A673 (cell line): ENCODE measurements at regions not wholly inside any gene's neighbourhood (a gene's known extent, or its start where the extent isn't known, plus 50 kb on each side); places are given as distances from the start of the nearest gene placed in this dataset.

Source experiments
- BruUV-seq: library from RNA; stranded (reverse); fragments of 400-500 nt; replicated peaks from 2 replicates; lab custom pipeline; 2021; lab: Mats Ljungman, UMichigan
- CTCF ChIA-PET: fragments of 300-600 bp; sonication (Branson Sonifier 250); formaldehyde crosslinking; loops from one replicate; lab custom pipeline; 2022; ENCODE audit warnings: antibody characterized with exemption; lab: Charles Lee
- POLR2A ChIA-PET: fragments of 300-600 bp; sonication (Branson Sonifier 250); formaldehyde crosslinking; loops from one replicate; lab custom pipeline; 2022; ENCODE audit warnings: antibody characterized with exemption; ENCODE audit not compliant: low non-redundant PET; lab: Charles Lee
- DNase-seq: peaks from one replicate; pipeline ENCODE4 v3.0.0-alpha.2; 2015; ENCODE audit warnings: low spot score
- H3K27ac ChIP-seq: fragments of 200-600 bp; sonication (generic); 2 replicates; pipeline ENCODE4 v1.5.1; 2016; ENCODE audit warnings: mixed run types, low read depth, mild to moderate bottlenecking, mixed read lengths, antibody characterized with exemption, low read length; ENCODE audit not compliant: poor library complexity, severe bottlenecking
- H3K27me3 ChIP-seq: fragments of 200-600 bp; sonication (generic); replicated peaks from 2 replicates; pipeline ENCODE4 v1.6.1; 2017; ENCODE audit warnings: mixed run types, low read depth, mild to moderate bottlenecking, mixed read lengths, antibody characterized with exemption, low read length; ENCODE audit not compliant: insufficient read depth, poor library complexity
- H3K36me3 ChIP-seq: fragments of 200-600 bp; sonication (generic); 2 replicates; pipeline ENCODE4 v1.6.1; 2016; ENCODE audit warnings: mixed run types, mild to moderate bottlenecking, mixed read lengths, antibody characterized with exemption, low read length; ENCODE audit not compliant: insufficient read depth, poor library complexity, severe bottlenecking
- H3K4me1 ChIP-seq: fragments of 200-600 bp; sonication (generic); 2 replicates; pipeline ENCODE4 v1.6.1; 2017; ENCODE audit warnings: mixed run types, mild to moderate bottlenecking, mixed read lengths, antibody characterized with exemption, low read length; ENCODE audit not compliant: insufficient read depth, poor library complexity, severe bottlenecking
- H3K4me3 ChIP-seq: fragments of 200-600 bp; sonication (generic); 2 replicates; pipeline ENCODE4 v1.5.1; 2016; ENCODE audit warnings: low read depth, mixed run types, mild to moderate bottlenecking, mixed read lengths, low read length; ENCODE audit not compliant: poor library complexity, severe bottlenecking
- H3K9me3 ChIP-seq: fragments of 200-600 bp; sonication (generic); 2 replicates; pipeline ENCODE4 v1.6.1; 2016; ENCODE audit warnings: mixed run types, low read depth, mild to moderate bottlenecking, mixed read lengths, antibody characterized with exemption, low read length; ENCODE audit not compliant: poor library complexity, severe bottlenecking
- EZH2 ChIP-seq: fragments of 200-600 bp; sonication (generic); IDR thresholded peaks from 2 replicates; pipeline ENCODE4 v1.6.1; 2017; ENCODE audit warnings: borderline replicate concordance, low read depth, mild to moderate bottlenecking, mixed read lengths, antibody characterized with exemption, low read length; ENCODE audit not compliant: poor library complexity, severe bottlenecking
- intact Hi-C: fragments of 100-400 bp; cut with micrococcal nuclease; formaldehyde crosslinking; loops from one replicate; pipeline ENCODE4 v1.10.0; 2022; ENCODE audit not compliant: unreplicated experiment
- TF ChIP-seq, protein P1 (sequence below): fragments of 300-800, 200-600 bp; sonication (generic); conservative IDR thresholded peaks from 2 replicates; pipeline ENCODE4 v1.5.1; 2017; ENCODE audit warnings: low read depth, mild to moderate bottlenecking, antibody characterized with exemption, low read length, moderate library complexity, mixed read lengths

DNA sequence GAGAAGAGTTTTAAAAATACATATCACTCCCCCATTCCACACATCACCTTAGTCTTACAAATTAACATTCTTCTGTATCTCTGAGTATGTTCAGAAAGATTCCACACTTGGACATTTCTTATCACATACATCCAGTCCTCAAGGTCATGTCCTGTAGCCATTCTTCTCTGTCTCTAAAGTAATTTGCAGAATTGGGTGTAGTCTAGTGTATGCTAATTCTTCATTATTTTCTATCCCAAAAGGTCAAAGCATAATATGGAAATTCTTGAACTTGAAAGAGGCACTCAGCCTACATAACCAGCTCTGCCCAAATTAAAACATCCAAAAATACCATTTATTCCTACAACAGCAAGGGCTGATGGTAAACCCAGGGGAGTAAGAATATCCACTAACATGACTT is 286.0 kb downstream of the HAO1 start:
- Histone ChIP-seq H3K27me3 (peaks cover 3% of the 10 kb centered on the region), H3K36me3 (no peaks in the 10 kb centered on the region), H3K4me1 (no peaks in the 10 kb centered on the region), H3K27ac (no peak overlapping the region), H3K9me3 (no peaks in the 10 kb centered on the region), H3K4me3 (no peak overlapping the region)
- intact Hi-C loops = no loop called here
- no peak for DNase-seq
- CTCF ChIA-PET = no interaction called here
- no peak for TF ChIP-seq EZH2
- TF ChIP-seq, protein P1, sequence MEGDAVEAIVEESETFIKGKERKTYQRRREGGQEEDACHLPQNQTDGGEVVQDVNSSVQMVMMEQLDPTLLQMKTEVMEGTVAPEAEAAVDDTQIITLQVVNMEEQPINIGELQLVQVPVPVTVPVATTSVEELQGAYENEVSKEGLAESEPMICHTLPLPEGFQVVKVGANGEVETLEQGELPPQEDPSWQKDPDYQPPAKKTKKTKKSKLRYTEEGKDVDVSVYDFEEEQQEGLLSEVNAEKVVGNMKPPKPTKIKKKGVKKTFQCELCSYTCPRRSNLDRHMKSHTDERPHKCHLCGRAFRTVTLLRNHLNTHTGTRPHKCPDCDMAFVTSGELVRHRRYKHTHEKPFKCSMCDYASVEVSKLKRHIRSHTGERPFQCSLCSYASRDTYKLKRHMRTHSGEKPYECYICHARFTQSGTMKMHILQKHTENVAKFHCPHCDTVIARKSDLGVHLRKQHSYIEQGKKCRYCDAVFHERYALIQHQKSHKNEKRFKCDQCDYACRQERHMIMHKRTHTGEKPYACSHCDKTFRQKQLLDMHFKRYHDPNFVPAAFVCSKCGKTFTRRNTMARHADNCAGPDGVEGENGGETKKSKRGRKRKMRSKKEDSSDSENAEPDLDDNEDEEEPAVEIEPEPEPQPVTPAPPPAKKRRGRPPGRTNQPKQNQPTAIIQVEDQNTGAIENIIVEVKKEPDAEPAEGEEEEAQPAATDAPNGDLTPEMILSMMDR = no peak
- BruUV-seq = no TSS peak
- POLR2A ChIA-PET = no interaction called here

DNA sequence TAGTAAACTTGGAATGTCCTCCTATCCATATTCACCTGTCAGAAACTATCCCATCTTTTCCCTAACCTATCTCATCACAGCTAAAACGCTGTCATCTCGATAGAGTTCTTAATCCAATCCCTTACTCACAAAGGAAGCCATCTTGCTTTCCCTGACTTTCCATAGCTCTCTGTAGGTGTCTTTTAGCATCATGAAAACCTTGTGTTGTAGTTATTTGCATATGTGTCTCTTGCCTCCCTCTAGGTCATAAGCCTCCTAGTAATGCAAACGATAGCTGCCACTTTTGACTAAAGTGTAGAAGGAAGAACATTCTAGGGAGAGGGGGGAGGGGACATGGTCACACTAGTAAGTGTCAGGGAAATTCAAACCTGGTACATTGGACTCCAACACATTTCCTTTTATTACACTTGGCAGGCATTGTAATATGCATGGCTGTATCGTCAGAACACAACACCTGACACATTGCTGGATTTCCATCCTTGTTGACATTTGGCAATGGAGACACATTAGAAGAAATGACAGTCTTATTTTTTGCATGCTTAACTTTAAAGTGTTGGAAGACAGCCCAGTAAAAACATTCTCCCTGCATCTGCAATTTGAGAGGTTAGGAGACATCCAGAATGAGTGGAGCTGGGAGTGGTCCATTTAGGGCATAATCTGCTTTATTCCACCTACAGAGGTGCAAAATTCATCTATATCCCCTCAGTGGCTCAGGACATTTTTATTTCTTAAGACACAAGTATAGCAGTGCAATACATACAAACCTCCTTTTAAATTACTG is 283.4 kb downstream of the HAO1 start:
- no peak for DNase-seq
- POLR2A ChIA-PET = no interaction called here
- no peak overlapping the region for H3K4me3 ChIP-seq
- no peaks in the 10 kb centered on the region for H3K9me3 ChIP-seq
- H3K36me3 ChIP-seq = no peaks in the 10 kb centered on the region
- H3K27ac ChIP-seq = no peak overlapping the region
- H3K4me1 ChIP-seq = no peaks in the 10 kb centered on the region
- no TSS peak for BruUV-seq
- intact Hi-C loops = no loop called here
- no peaks in the 10 kb centered on the region for H3K27me3 ChIP-seq
- TF ChIP-seq EZH2 = no peak
- TF ChIP-seq, protein P1 = no peak
- CTCF ChIA-PET = no interaction called here

DNA sequence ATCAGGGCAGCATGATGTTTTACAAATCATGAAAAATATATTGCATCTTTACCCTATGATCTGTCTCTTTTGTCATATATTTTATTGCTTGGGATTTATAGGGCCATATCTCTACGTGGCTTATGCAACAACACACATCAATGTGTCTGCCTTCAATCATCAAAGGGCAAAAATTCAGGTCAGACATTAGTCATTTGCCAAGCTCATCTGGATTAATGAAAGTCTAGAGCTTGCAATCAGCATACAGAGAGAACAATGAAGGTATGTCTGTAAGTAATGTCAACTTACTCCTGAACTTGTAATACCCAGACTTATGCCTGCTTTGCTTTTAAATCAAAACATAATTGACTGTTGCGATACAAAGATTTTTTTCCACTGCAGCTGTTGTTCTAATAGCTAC is 282.7 kb downstream of the HAO1 start:
- no TSS peak for BruUV-seq
- ChIA-PET CTCF (no interaction called here), POLR2A (no interaction called here)
- H3K27me3 ChIP-seq = no peaks in the 10 kb centered on the region
- no peak for DNase-seq
- H3K27ac ChIP-seq = no peak overlapping the region
- H3K4me1 ChIP-seq = no peaks in the 10 kb centered on the region
- H3K9me3 ChIP-seq = no peaks in the 10 kb centered on the region
- intact Hi-C loops = no loop called here
- TF ChIP-seq, protein P1 = no peak
- no peak for TF ChIP-seq EZH2
- H3K4me3 ChIP-seq = no peak overlapping the region
- no peaks in the 10 kb centered on the region for H3K36me3 ChIP-seq
